OCI-LY3 (cell line): ENCODE measurements at regions not wholly inside any gene's neighbourhood (a gene's known extent, or its start where the extent isn't known, plus 50 kb on each side); places are given as distances from the start of the nearest gene placed in this dataset.
"Not testable (repeated sequence)": the region's sequence is repeated elsewhere in the genome, so short reads cannot be mapped to it uniquely, and the experiment has no call there.

ENCODE experiments used
- H2AFZ ChIP-seq: fragments of 200-600, 300-600 bp; shearing (Covaris generic); 2 replicates; pipeline ENCODE4 v1.6.0; 2014; ENCODE audit warnings: antibody characterized with exemption, low read depth, low read length
- H3K27ac ChIP-seq: fragments of 200-600, 300-600 bp; sonication (generic); 2 replicates; pipeline ENCODE4 v1.5.1; 2014; ENCODE audit warnings: mild to moderate bottlenecking, low read length, moderate library complexity, mixed read lengths
- H3K27me3 ChIP-seq: fragments of 200-600, 300-600 bp; sonication (generic); 2 replicates; pipeline ENCODE4 v1.6.1; 2014; ENCODE audit warnings: low read depth, low read length, mixed read lengths
- H3K36me3 ChIP-seq: fragments of 200-600, 300-600 bp; sonication (generic); replicated peaks from 2 replicates; pipeline ENCODE3; 2014; ENCODE audit warnings: low read depth, low read length, mixed read lengths
- H3K4me1 ChIP-seq: fragments of 300-600, 200-600 bp; sonication (generic); 2 replicates; pipeline ENCODE4 v1.6.1; 2014; ENCODE audit warnings: low read length, mixed read lengths
- H3K4me2 ChIP-seq: fragments of 200-600, 300-600 bp; sonication (generic); 2 replicates; pipeline ENCODE4 v1.6.1; 2014; ENCODE audit warnings: low read length, mixed read lengths
- H3K4me3 ChIP-seq: fragments of 300-600, 200-600 bp; sonication (generic); 2 replicates; pipeline ENCODE4 v1.5.1; 2014; ENCODE audit warnings: antibody characterized with exemption, mild to moderate bottlenecking, low read length, moderate library complexity
- H3K79me2 ChIP-seq: fragments of 300-600, 200-600 bp; shearing (Covaris generic); 2 replicates; pipeline ENCODE4 v1.6.1; 2014; ENCODE audit warnings: mild to moderate bottlenecking, low read length, mixed read lengths
- H3K9ac ChIP-seq: fragments of 300-600, 200-600 bp; shearing (Covaris generic); 2 replicates; pipeline ENCODE4 v1.6.0; 2014; ENCODE audit warnings: mild to moderate bottlenecking, low read length, moderate library complexity
- H3K9me3 ChIP-seq: fragments of 200-600, 300-600 bp; shearing (Covaris generic); 2 replicates; pipeline ENCODE4 v1.6.1; 2014; ENCODE audit warnings: low read length, mixed read lengths; ENCODE audit not compliant: insufficient read depth
- H4K20me1 ChIP-seq: fragments of 200-600, 300-600 bp; sonication (generic); 2 replicates; pipeline ENCODE4 v1.6.1; 2016; ENCODE audit warnings: low read length, mixed read lengths; ENCODE audit not compliant: insufficient read depth
- CTCF ChIP-seq: fragments of 200-600, 300-600 bp; sonication (generic); IDR thresholded peaks from 2 replicates; pipeline ENCODE4 v1.5.1; 2014; ENCODE audit warnings: antibody characterized with exemption, low read length, low read depth
- EZH2phosphoT487 ChIP-seq: fragments of 200-600 bp; shearing (Covaris generic); IDR thresholded peaks from 2 replicates; pipeline ENCODE4 v1.6.1; 2018; ENCODE audit warnings: antibody characterized with exemption, mixed run types, low read depth

DNA sequence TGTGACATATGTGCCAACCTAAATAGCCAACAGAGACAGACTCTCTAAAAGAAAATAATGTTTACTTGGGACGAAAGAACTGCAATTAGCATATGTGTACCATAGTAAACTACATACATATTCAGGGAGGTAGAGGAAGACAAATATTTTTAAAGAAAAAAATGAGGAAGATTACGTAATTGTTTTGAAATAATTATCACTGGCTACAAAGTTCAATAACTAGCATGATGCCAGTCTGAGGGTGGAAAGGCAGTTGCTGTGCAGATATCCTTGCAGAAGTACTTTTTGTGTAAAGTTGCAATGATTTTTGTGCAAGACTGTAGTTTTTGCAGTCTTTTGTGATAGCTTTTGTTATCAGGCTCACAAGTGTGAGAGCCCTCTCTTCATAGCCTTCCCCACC lies 103.3 kb upstream of the ANO5 start:
- Histone ChIP-seq H3K36me3 (no peaks in the 10 kb centered on the region), H2AFZ (no peak overlapping the region), H3K9me3 (no peaks in the 10 kb centered on the region), H3K4me1 (no peaks in the 10 kb centered on the region), H3K4me3 (no peak overlapping the region), H3K27ac (no peak overlapping the region), H3K79me2 (no peaks in the 10 kb centered on the region), H3K4me2 (no peak overlapping the region), H4K20me1 (no peaks in the 10 kb centered on the region), H3K9ac (no peak overlapping the region), H3K27me3 (no peaks in the 10 kb centered on the region)
- TF ChIP-seq EZH2phosphoT487 = no peak
- TF ChIP-seq CTCF = no peak

- Histone ChIP-seq H3K4me2 (no peak overlapping the region), H2AFZ (no peak overlapping the region), H3K27ac (no peak overlapping the region), H3K27me3 (no peaks in the 10 kb centered on the region), H3K9me3 (no peaks in the 10 kb centered on the region), H3K9ac (no peak overlapping the region), H3K4me1 (no peaks in the 10 kb centered on the region), H3K79me2 (no peaks in the 10 kb centered on the region), H3K4me3 (no peak overlapping the region), H3K36me3 (no peaks in the 10 kb centered on the region), H4K20me1 (no peaks in the 10 kb centered on the region)
- TF ChIP-seq EZH2phosphoT487 (no peak), CTCF (no peak)
Observed at GRCh38 chr11:22106566-22106965, 86.3 kb upstream of the ANO5 start.

DNA sequence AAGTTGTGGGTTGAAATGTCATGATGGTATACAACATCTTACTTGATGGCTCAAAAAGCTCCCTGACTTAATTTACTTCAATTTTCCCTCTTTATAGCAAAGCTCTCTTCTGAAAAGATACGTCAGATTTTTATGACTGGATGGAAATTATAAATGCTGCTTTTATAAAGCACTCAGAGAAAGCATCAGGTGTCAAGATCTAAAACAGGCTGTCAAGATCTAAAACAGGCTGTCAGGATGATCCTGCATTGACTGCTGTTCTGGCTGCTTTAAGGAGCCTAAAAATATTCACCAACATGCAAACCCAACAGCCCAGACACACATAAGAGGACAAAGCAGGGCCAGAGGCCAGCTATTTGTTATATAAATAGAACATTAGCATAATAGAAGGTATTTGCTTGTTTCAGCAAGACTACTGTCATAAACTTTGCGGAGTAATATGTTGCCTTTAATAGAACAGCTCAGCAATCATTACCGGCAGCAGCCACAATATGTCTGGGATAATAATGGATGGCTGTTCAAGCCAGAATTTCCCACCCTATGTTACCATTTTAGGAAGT lies 77.3 kb upstream of the ANO5 start:
- H3K79me2 ChIP-seq = no peaks in the 10 kb centered on the region
- no peak overlapping the region for H3K9ac ChIP-seq
- no peaks in the 10 kb centered on the region for H3K36me3 ChIP-seq
- no peaks in the 10 kb centered on the region for H4K20me1 ChIP-seq
- H3K4me1 ChIP-seq = no peaks in the 10 kb centered on the region
- H3K4me3 ChIP-seq = no peak overlapping the region
- no peak overlapping the region for H3K4me2 ChIP-seq
- no peak overlapping the region for H2AFZ ChIP-seq
- no peak for TF ChIP-seq EZH2phosphoT487
- no peak for TF ChIP-seq CTCF
- no peak overlapping the region for H3K27ac ChIP-seq
- H3K27me3 ChIP-seq = no peaks in the 10 kb centered on the region
- no peaks in the 10 kb centered on the region for H3K9me3 ChIP-seq

DNA sequence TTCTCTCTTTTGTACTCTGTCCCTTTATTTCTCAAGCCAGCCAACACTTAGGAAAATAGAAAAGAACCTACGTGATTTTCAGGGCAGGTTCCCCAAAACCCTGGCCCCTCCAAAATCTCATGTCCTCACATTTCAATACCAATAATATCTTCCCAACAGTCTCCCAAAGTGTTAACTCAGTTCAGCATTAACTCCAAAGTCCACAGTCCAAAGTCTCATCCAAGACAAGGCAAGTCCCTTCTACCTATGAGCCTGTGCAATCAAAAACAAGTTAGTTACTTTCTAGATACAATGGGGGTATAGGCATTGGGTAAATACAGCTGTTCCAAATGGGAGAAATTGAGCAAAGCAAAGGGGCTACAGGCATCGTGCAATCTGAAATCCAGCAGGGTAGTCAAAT lies 64.9 kb upstream of the ANO5 start:
- not testable (repeated sequence) for H3K36me3 ChIP-seq, H3K4me2 ChIP-seq, H3K79me2 ChIP-seq, H3K4me1 ChIP-seq, H3K27ac ChIP-seq, H4K20me1 ChIP-seq, H3K9me3 ChIP-seq, H3K4me3 ChIP-seq, H3K9ac ChIP-seq, H3K27me3 ChIP-seq, H2AFZ ChIP-seq
